K562 (cell line): ENCODE measurements at regions not wholly inside any gene's neighbourhood (a gene's known extent, or its start where the extent isn't known, plus 50 kb on each side); places are given as distances from the start of the nearest gene placed in this dataset.

Experiments used
- ATAC-seq: fragments of 200-7000 bp; cut with Tn5 transposase; 3 replicates; pipeline ENCODE4 v1.9.1; 2020; ENCODE audit warnings: moderate library complexity
- BruUV-seq: library from RNA; stranded (reverse); fragments of 400-500 nt; replicated peaks from 2 replicates; lab custom pipeline; 2021; lab: Mats Ljungman, UMichigan
- CTCF ChIA-PET: fragments of 300-600 bp; formaldehyde crosslinking; extraction: SDS; loops from one replicate; lab custom pipeline; 2021; ENCODE audit warnings: low intra/inter-chr PET ratio; lab: Yijun Ruan, JAX
- POLR2A ChIA-PET: fragments of 300-600, 350-650 bp; sonication (Branson Sonifier 250); formaldehyde crosslinking; extraction: SDS; loops from one replicate; lab custom pipeline; 2021; ENCODE audit warnings: antibody characterized with exemption, inconsistent platforms; lab: Yijun Ruan, JAX
- DNase-seq, 4 experiments: peaks; one replicate each; pipeline versions ENCODE4 v3.0.0 to v3.0.0-alpha.2; 2011 to 2018; ENCODE audit warnings: low spot score in 3 of 4, mixed read lengths in 3 of 4; ENCODE audit errors: extremely low read depth in 1 of 4
- FAIRE-seq: peaks from 2 replicates; lab custom pipeline; 2011; peaks lifted over from hg19 to GRCh38; lab: Jason Lieb, UNC
- H2AFZ ChIP-seq: 2 replicates; pipeline ENCODE4 v1.6.0; 2011; ENCODE audit warnings: low read depth, low read length, control low read depth, inconsistent platforms
- H3K27ac ChIP-seq: fragments of 200-600 bp; 3 replicates; pipeline ENCODE4 v1.8.0; 2011; ENCODE audit warnings: low read depth, mild to moderate bottlenecking, control low read depth, inconsistent platforms, low read length, moderate library complexity, mixed read lengths; ENCODE audit errors: extremely low read depth
- H3K27me3 ChIP-seq, 2 experiments: fragments of 300-600 bp in 1 of 2; 2 replicates in 1 of 2; 3 replicates in 1 of 2; pipeline versions ENCODE4 v1.6.0 to v1.8.0; 2011; ENCODE audit warnings: inconsistent platforms in 2 of 2, low read length in 2 of 2, mild to moderate bottlenecking in 1 of 2, mixed read lengths in 1 of 2, moderate library complexity in 1 of 2; ENCODE audit not compliant: control insufficient read depth in 2 of 2, insufficient read depth in 2 of 2
- H3K36me3 ChIP-seq: fragments of 300-600 bp; 3 replicates; pipeline ENCODE4 v1.8.0; 2011; ENCODE audit warnings: mild to moderate bottlenecking, low read length, inconsistent platforms; ENCODE audit not compliant: control insufficient read depth, insufficient read depth
- H3K4me1 ChIP-seq, 2 experiments: fragments of 200-600 bp in 1 of 2; replicated peaks in 1 of 2; 2 replicates in 1 of 2; 3 replicates in 1 of 2; pipeline versions ENCODE4 v1.5.1 to v1.8.0; 2011; ENCODE audit warnings: inconsistent platforms in 2 of 2, low read length in 2 of 2, mild to moderate bottlenecking in 1 of 2, mixed read lengths in 1 of 2, moderate library complexity in 1 of 2; ENCODE audit not compliant: control insufficient read depth in 2 of 2, insufficient read depth in 2 of 2
- H3K4me2 ChIP-seq: 2 replicates; pipeline ENCODE4 v1.6.1; 2011; ENCODE audit warnings: low read length, control low read depth, inconsistent platforms, mixed read lengths; ENCODE audit not compliant: insufficient read depth
- H3K4me3 ChIP-seq: fragments of 200-600 bp; sonication (generic), shearing (Covaris generic); 2 replicates; pipeline ENCODE4 v1.5.1; 2016; ENCODE audit warnings: control low read depth, inconsistent platforms
- H3K79me2 ChIP-seq: fragments of 200-600 bp; 3 replicates; pipeline ENCODE4 v1.8.0; 2011; ENCODE audit warnings: low read length, inconsistent platforms; ENCODE audit not compliant: control insufficient read depth, insufficient read depth
- H3K9ac ChIP-seq, 2 experiments: 2 replicates each; pipeline versions ENCODE4 v1.6.0 to v1.6.1; 2011; ENCODE audit warnings: low read depth in 2 of 2, low read length in 2 of 2, control low read depth in 1 of 2, inconsistent platforms in 1 of 2, mild to moderate bottlenecking in 1 of 2, mixed read lengths in 1 of 2; ENCODE audit not compliant: insufficient read depth in 1 of 2
- H3K9me1 ChIP-seq: one replicate; pipeline ENCODE4 v1.6.0; 2011; ENCODE audit warnings: inconsistent platforms, mild to moderate bottlenecking, low read length, moderate library complexity; ENCODE audit not compliant: control insufficient read depth, insufficient read depth
- H3K9me3 ChIP-seq: replicated peaks from 2 replicates; pipeline ENCODE4 v1.5.1; 2011; ENCODE audit warnings: low read depth, low read length, inconsistent platforms; ENCODE audit not compliant: control insufficient read depth, insufficient read depth
- H4K20me1 ChIP-seq: replicated peaks from 2 replicates; pipeline ENCODE4 v1.6.1; 2011; ENCODE audit warnings: low read length, inconsistent platforms, mixed read lengths; ENCODE audit not compliant: control insufficient read depth, insufficient read depth
- ATF1 ChIP-seq, 2 experiments: fragments of 450-650 bp in 1 of 2; IDR thresholded peaks; 2 replicates each; pipeline ENCODE4 v1.6.1; 2016; ENCODE audit warnings: missing compliant biosample characterization in 1 of 2, missing genetic modification characterization in 1 of 2
- CCNT2 ChIP-seq: IDR thresholded peaks from 2 replicates; pipeline ENCODE4 v1.6.1; 2011; ENCODE audit warnings: borderline replicate concordance, low read depth, mild to moderate bottlenecking, moderate library complexity, mixed read lengths, low read length; ENCODE audit not compliant: insufficient read length; ENCODE audit errors: extremely low read depth
- E2F6 ChIP-seq, 2 experiments: IDR thresholded peaks; 2 replicates each; pipeline ENCODE4 v1.6.1; 2011; ENCODE audit warnings: borderline replicate concordance in 1 of 2, control low read depth in 1 of 2, low read depth in 1 of 2, low read length in 1 of 2, mild to moderate bottlenecking in 1 of 2, mixed read lengths in 1 of 2, moderate library complexity in 1 of 2; ENCODE audit not compliant: insufficient read depth in 1 of 2, insufficient read length in 1 of 2, poor library complexity in 1 of 2, severe bottlenecking in 1 of 2; ENCODE audit errors: extremely low read depth in 1 of 2
- ID3 ChIP-seq, 2 experiments: fragments of 250-450 bp in 1 of 2; fragments of 450-650 bp in 1 of 2; sonication (Bioruptor Pico) in 1 of 2; IDR thresholded peaks; 2 replicates each; pipeline versions ENCODE4 v1.6.1 to v1.8.0; 2016 to 2021; ENCODE audit warnings: mild to moderate bottlenecking in 2 of 2, moderate library complexity in 2 of 2, missing compliant biosample characterization in 1 of 2, missing genetic modification characterization in 1 of 2
- TAF7 ChIP-seq: fragments of 450-650 bp; IDR thresholded peaks from 2 replicates; pipeline ENCODE4 v1.6.1; 2016; ENCODE audit warnings: missing genetic modification characterization, missing compliant biosample characterization
- ZFP91 ChIP-seq: sonication (generic); formaldehyde crosslinking; IDR thresholded peaks from 2 replicates; pipeline ENCODE4 v1.8.0; 2022; ENCODE audit warnings: mild to moderate bottlenecking, missing genetic modification reagents
- ZNF140 ChIP-seq: fragments of 250-450 bp; sonication (Bioruptor Pico); IDR thresholded peaks from 2 replicates; pipeline ENCODE4 v1.8.0; 2021; ENCODE audit warnings: moderate library complexity, mild to moderate bottlenecking, inconsistent platforms
- ZNF589 ChIP-seq: fragments of 200-800 bp; sonication (Bioruptor generic); IDR thresholded peaks from 2 replicates; pipeline ENCODE4 v1.6.1; 2016; ENCODE audit warnings: low read depth, missing genetic modification characterization, missing compliant biosample characterization
- WGBS: fragments of 100-300 bp; shearing (Covaris generic); methylation state at CpG from one replicate; pipeline ENCODE4 v1.1.6; 2016; ENCODE audit warnings: low coverage, mixed read lengths; ENCODE audit not compliant: insufficient coverage; ENCODE audit errors: missing lambda C conversion rate; 5-methylcytosine and 5-hydroxymethylcytosine counted together
- in situ Hi-C: fragments of 300-500 bp; cut with MboI; formaldehyde crosslinking; loops from 4 replicates; pipeline ENCODE4 v1.15.0; 2018; ENCODE audit warnings: inconsistent platforms, mixed read lengths
- intact Hi-C: fragments of 100-400 bp; cut with micrococcal nuclease; formaldehyde crosslinking; loops from 2 replicates; pipeline ENCODE4 v1.14.2; 2022

DNA sequence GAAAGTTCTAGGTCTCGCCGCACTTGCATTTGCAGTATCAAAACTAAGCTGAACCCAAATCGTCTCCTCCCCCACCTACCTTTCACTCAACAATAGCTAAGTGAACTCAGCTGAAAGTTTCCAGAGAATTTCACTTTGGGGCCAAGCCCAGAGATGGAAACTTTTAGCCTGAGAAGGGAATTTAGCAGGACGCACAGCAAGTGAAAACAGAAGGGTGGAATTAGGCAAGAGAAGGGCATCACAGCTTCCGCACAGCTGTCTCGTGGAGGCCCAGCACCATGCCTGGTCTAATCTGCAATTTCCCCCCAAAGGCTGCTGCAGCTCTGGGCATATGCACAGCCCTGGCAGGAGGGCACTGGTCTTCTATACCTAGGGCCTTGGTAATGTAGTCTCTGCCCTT is 262.0 kb downstream of the TNS1 start:
- no peaks in the 10 kb centered on the region for H3K9me3 ChIP-seq
- no peak overlapping the region for H3K27ac ChIP-seq
- H3K4me1 ChIP-seq, result 0 out of 5 replicates have a peak, but pooled peaks cover 0 to 2% of the 10 kb centered on the region in 2 experiments
- TF ChIP-seq CCNT2 (no peak), ID3 (CRISPR knock-in tag; IDR thresholded peaks at IDR 0.05) (no peak), ID3 (tag; IDR thresholded peaks at IDR 0.05) (no peak)
- WGBS, result 7% methylated on average over 5 of the region's 6 CpGs
- H3K4me2 ChIP-seq, result no peak overlapping the region
- ATAC-seq (no peak), DNase-seq (no peak), FAIRE-seq (no peak)
- POLR2A ChIA-PET, result no interaction called here
- H3K4me3 ChIP-seq, result no peak overlapping the region
- in situ Hi-C loops (no loop called here), intact Hi-C loops (no loop called here)
- no TSS peak for BruUV-seq
- no peaks in the 10 kb centered on the region for H3K79me2 ChIP-seq
- no peak overlapping the region for H2AFZ ChIP-seq
- CTCF ChIA-PET, result no interaction called here
- no peaks in the 10 kb centered on the region for H4K20me1 ChIP-seq
- no peaks in the 10 kb centered on the region for H3K9me1 ChIP-seq
- no peak overlapping the region for H3K9ac ChIP-seq
- no peaks in the 10 kb centered on the region for H3K36me3 ChIP-seq
- H3K27me3 ChIP-seq, result peaks cover 0 to 17% of the 10 kb centered on the region in 2 experiments; a peak in 2 of 5 replicates

GRCh38 chr2:217740178-217740577 is 262.6 kb downstream of the TNS1 start:
- ATAC-seq, result no peak
- WGBS, result 0% methylated on average over 3 of the region's 4 CpGs
- no peak overlapping the region for H3K4me2 ChIP-seq
- no peak for TF ChIP-seq ATF1 (CRISPR knock-in tag; IDR thresholded peaks at IDR 0.05)
- no peak for TF ChIP-seq ATF1 (tag; IDR thresholded peaks at IDR 0.05)
- no peak for TF ChIP-seq TAF7 (tag)
- TF ChIP-seq ZNF589 (CRISPR knock-in tag), result no peak
- no peak for TF ChIP-seq ZNF140 (CRISPR knock-in tag)
- TF ChIP-seq E2F6 (IDR thresholded peaks at IDR 0.05; ENCODE audit: borderline replicate concordance in 1 of 2, extremely low read depth in 1 of 2, insufficient read depth in 1 of 2, insufficient read length in 1 of 2, low read depth in 1 of 2, low read length in 1 of 2, poor library complexity in 1 of 2, severe bottlenecking in 1 of 2), result no peak
- no peak for TF ChIP-seq ZFP91 (CRISPR knock-in tag)

More at GRCh38 chr2:217740178-217740577, 262.6 kb downstream of the TNS1 start:
- DNase-seq (no peak), FAIRE-seq (no peak)
- ChIA-PET CTCF (no interaction called here), POLR2A (no interaction called here)
- Histone ChIP-seq H3K27ac (no peak overlapping the region), H3K9me3 (no peaks in the 10 kb centered on the region), H3K9ac (no peak overlapping the region), H4K20me1 (no peaks in the 10 kb centered on the region), H3K36me3 (no peaks in the 10 kb centered on the region), H3K27me3 (peaks cover 0 to 17% of the 10 kb centered on the region in 2 experiments; a peak in 2 of 5 replicates), H3K4me1 (0 out of 5 replicates have a peak, but pooled peaks cover 0 to 2% of the 10 kb centered on the region in 2 experiments), H2AFZ (no peak overlapping the region), H3K4me3 (no peak overlapping the region), H3K79me2 (no peaks in the 10 kb centered on the region), H3K9me1 (no peaks in the 10 kb centered on the region)
- BruUV-seq, result no TSS peak
- intact Hi-C loops (no loop called here), in situ Hi-C loops (no loop called here)
